Brain pericyte (primary cell): ENCODE measurements at regions not wholly inside any gene's neighbourhood (a gene's known extent, or its start where the extent isn't known, plus 50 kb on each side); places are given as distances from the start of the nearest gene placed in this dataset.
"Not testable (repeated sequence)": the region's sequence is repeated elsewhere in the genome, so short reads cannot be mapped to it uniquely, and the experiment has no call there.

Experiments used
- DNase-seq: peaks from one replicate; pipeline ENCODE4 v3.0.0-alpha.2; 2012; ENCODE audit warnings: low read depth, low spot score

DNA sequence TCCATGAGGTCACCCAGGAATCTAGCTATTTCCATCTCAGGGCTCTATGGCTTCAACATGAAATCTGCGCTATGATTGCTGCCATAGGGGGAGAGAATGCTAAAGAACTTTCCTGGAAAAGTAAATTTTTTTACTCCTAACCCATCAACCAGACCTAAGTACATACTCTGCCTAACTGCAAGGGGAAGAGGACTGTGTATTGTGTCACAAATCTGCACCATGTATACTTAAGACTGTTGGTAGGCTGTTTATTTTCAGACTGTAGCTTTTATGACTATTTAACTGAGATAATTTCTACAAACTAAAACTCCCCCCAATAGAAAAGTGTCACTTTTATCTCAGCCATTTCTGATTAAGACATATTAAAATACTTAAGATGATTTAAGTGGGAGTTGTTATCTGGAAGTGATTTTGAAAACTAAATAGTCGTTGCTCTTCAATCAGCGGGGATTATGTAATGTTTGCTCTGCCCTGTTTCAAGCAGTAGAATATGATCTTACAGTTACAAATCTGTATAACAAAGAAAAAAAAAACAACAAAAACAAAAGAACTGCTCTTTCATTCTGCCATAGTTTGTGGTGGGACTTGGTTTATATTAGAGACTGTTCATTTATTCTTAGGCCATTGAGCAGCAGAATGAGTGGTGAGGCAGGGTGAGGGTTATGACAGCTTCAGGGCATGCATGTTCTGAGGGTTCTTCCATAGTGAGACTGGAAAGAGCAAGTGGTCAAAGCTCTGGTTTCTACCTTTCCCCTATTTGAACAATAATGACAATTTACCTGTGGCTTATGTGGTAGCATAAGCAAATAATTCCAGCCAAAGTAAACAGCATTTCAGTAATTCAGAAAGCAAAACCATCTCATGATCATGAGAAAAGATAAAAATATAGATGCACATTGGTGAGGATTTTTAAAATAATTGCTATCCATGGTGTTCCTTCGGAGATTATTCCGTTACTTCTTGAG lies 126.3 kb upstream of the CEP162 start:
- no peak for DNase-seq

DNA sequence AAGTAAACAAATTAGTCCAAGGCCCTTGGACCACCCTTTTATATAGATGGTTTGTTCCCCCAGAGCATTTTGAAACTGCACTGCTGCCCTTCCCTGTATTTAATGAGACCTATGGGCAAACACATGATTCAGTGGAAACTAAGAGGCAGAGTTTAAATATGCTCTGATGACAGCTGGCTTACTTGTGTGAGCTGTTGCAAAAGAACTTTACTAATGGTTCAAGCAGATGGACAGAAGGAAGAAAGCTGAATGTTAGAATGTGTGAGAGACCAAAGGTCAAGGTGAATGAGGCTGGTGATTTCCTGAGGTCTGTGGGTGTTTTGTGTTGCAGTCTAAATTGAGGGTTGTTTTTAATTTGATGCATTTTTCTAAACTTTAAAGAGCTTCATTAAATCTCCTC lies 123.0 kb upstream of the CEP162 start:
- no peak for DNase-seq

- no peak for DNase-seq
Observed at GRCh38 chr6:84349542-84349941, 122.1 kb upstream of the CEP162 start.

- no peak for DNase-seq
Observed at GRCh38 chr6:84348801-84349200, 121.4 kb upstream of the CEP162 start.

GRCh38 chr6:84346372-84346771 lies 118.9 kb upstream of the CEP162 start:
- DNase-seq: no peak

DNA sequence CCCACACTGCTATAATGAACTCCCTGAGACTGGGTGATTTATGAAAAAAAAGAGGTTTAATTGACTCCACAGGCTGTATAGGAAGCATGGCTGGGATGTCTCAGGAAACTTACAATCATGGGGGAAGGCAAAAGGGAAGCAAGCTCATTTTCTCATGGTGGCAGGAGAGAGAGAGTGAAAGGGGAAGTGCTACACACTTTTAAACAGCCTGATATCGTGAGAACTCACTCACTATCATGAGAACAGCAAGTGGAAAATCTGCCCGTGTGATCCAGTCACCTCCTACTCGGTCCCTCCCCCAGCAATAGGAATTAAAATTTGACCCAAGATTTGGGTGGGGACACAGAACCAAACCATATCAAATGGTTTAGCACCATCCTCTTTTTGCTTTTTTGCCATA lies 116.6 kb upstream of the CEP162 start:
- DNase-seq: no peak

DNA sequence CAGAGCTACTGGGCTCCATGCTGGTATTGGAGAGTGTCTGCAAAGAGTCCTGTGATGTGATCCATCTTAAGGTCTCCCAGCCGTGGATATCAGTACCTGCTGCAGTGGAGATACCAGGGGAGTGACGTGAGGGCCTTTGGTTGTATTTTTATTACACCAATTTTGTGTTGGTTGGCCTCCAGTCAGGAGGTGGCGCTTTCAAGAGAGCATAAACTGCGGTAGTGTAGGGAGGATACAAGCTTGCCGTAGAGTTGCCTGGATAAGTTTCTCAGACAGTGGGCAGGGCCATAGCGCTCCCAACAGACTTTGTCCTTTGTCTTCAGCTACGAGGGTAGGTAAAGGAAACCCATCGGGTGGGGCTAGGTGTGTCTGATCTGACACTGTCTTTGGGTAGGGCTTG lies 113.0 kb upstream of the CEP162 start:
- no peak for DNase-seq

DNA sequence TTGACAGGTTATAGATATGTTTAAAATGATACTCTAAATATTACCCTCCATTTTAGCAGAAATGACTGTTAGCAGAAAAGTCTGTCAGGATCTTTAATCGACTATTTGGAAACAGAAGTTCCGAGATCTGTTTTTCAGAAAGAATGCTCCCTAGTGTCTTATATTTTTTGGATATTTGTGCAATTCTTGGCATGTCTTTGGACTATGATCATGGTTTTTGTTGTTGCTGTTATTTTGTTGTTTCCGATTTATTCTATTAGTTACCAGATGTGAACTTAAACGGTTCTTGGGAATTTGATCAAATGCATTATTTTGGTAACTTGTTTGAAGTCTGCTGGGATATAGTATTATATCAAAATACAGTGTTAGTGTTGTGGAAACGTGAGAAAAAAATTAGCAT lies 106.4 kb upstream of the CEP162 start:
- DNase-seq: no peak

DNA sequence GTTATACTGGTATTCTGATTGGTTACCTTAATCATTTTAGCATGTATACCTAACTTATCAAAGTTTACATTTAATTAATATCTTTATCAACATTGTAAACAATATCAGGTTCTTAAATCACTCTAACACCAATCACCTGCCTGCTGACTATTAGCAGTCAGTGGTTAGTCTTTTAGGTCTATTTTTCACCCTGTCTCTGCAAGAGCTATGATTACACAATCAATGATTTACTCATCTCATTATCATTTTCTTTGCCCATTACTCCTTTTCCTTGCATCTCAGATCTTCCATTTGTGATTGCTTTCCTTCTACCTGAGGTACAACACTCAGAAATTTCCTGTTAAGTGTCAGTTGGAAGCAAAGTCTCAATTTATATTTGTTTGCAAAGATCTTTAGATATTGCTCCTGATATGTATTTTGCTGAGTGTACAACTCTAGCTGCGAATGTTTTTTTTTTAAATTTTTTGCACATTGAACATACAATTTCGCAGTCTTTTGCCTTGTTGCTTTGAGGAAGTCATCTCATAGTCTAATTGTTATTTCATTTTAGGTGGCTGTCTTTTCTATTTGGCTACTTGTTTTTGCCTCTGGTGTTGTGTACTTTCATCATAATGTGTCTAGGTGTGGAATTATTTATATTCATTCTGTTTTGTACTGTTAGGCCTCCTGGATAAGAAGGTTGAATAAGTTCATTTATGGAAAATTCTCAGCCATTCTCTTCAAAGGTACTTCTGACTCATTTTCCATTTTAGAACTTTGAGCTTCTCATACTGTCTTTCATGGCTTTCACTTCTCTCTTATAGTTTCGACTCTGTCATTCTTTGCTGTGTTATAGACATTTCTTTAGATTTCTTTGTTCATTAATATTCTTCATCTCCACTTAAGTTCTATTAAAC lies 104.9 kb upstream of the CEP162 start:
- DNase-seq: no peak

GRCh38 chr6:84330325-84330724 lies 102.9 kb upstream of the CEP162 start:
- DNase-seq: no peak

GRCh38 chr6:84329516-84329915 lies 102.1 kb upstream of the CEP162 start:
- no peak for DNase-seq

GRCh38 chr6:84329077-84329476 lies 101.6 kb upstream of the CEP162 start:
- peak; percentile 27 for DNase-seq

DNA sequence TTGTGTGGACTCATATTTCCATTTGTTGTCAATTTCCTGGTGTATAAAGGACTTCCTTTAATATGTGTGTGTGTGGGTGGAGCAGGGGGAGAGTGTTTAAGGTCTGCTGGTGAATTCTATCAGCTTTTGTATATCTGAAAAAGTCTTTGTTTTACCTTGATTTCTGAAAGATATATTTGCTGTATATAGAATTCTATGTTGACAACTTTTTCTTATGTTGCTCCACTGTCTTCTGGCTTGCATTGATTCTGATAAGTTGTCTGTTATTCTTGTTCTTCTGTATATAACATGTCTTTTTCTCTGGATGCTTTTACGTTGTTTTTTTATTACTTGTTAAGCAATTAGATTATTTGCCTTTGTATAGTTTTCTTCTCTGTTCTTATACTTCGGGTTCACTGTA lies 90.0 kb upstream of the CEP162 start:
- DNase-seq: no peak

- DNase-seq: no peak
Observed at GRCh38 chr6:84314377-84314898, 87.0 kb upstream of the CEP162 start.

- no peak for DNase-seq
Observed at GRCh38 chr6:84309336-84309735, 81.9 kb upstream of the CEP162 start.

DNA sequence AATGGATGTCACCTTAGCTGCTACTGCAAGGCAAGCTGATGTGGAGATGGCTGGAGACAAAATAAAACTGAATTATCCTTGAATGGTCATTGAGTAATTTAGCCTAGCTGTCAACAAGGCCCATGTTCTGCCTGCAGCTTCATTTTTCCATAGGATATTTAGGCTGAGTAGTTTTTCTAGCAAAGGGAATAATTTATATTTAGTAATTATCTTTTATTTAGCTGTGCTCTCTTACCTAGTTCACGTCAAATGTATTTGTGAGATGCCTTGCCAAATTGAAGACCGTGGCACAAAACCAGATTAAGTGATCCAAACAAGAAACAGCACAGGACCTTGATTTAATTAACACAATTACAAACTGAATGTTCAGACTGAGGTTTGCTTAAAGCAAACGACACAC lies 77.4 kb upstream of the CEP162 start:
- DNase-seq: no peak

GRCh38 chr6:84291033-84291432 lies 63.6 kb upstream of the CEP162 start:
- DNase-seq: not testable (repeated sequence)

DNA sequence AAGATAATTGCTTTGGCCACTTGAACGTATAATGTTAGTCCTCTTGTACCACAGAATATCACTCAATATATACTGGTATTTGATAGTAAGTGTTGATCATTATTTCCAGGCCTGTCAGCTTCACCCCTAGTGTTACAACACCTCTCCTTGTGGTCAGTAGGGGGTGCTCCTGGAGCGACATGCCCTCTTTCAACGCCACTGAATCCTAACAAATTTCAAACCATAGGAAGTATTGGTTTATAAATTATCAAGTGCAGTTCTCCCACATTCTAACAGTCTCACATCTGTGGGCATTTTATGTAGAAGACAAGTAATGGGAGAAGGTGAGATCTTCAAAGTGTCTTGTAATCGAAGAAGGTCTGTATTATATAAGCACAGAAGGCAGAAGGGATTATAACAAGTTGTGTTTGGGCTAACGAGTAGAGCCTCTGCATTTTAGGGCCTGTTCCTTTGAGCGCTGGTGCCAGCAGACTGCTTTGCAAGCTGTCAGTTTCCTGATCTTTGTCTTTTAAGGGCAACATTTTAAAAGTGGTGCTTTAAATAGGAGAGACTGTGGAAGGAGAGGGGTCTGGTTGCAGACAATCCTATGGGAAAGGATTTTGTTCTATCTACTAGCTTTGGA lies 57.1 kb upstream of the CEP162 start:
- no peak for DNase-seq

GRCh38 chr6:84282550-84282949 lies 55.1 kb upstream of the CEP162 start:
- DNase-seq: no peak

- DNase-seq: no peak
Observed at GRCh38 chr6:84280639-84281038, 53.2 kb upstream of the CEP162 start.

DNA sequence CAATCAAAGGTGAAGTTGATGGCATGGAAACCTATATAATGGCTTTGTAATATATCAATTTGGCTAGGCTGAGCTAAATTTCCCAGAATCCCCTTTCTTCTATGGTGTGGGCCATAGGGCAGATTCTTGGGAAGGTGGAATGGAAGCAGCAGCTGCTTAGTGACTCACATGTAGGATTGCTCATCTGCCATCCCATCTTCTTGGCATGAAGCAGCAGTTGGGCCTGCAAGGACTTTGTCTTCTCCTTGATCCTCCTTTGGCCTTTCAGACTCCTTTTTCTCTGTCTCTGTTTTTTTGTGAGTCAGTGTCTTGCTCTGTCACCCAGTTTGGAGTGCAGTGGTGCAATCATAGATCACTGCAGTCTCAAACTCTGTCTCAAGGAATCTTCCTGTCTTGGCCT lies 52.6 kb upstream of the CEP162 start:
- no peak for DNase-seq
